Suppressor macrophage treated with lipopolysaccharide for 1 hour (primary cell): ENCODE measurements at regions not wholly inside any gene's neighbourhood (a gene's known extent, or its start where the extent isn't known, plus 50 kb on each side); places are given as distances from the start of the nearest gene placed in this dataset.

Experiments used
- DNase-seq, 3 donors: peaks; one replicate each; pipeline ENCODE4 v3.0.0-alpha.2; 2020 to 2022

GRCh38 chr2:237150186-237150585 is 64.5 kb downstream of the COPS8 start:
- DNase-seq: no peak

- DNase-seq: no peak
Observed at GRCh38 chr2:237150831-237151375, 65.2 kb downstream of the COPS8 start.

- DNase-seq: no peak
Observed at GRCh38 chr2:237152361-237152760, 66.7 kb downstream of the COPS8 start.

- DNase-seq: no peak
Observed at GRCh38 chr2:237153181-237153580, 67.5 kb downstream of the COPS8 start.

- peak; percentile 43 to 62 (median 55) for DNase-seq
Observed at GRCh38 chr2:237154082-237154638, 68.5 kb downstream of the COPS8 start.

GRCh38 chr2:237154884-237155851 is 69.5 kb downstream of the COPS8 start:
- DNase-seq: no peak

GRCh38 chr2:237156031-237156856 is 70.6 kb downstream of the COPS8 start:
- peak; percentile 69 to 85 (median 80) for DNase-seq

- no peak for DNase-seq
Observed at GRCh38 chr2:237156857-237157779, 71.4 kb downstream of the COPS8 start.

- no peak for DNase-seq
Observed at GRCh38 chr2:237157780-237158102, 72.1 kb downstream of the COPS8 start.

GRCh38 chr2:237158194-237158593 is 72.5 kb downstream of the COPS8 start:
- no peak for DNase-seq

- DNase-seq: peak; percentile 21 to 40 (median 28)
Observed at GRCh38 chr2:237159006-237159911, 73.6 kb downstream of the COPS8 start.

GRCh38 chr2:237160271-237160919 is 74.7 kb downstream of the COPS8 start:
- no peak for DNase-seq

- DNase-seq: no peak
Observed at GRCh38 chr2:237161189-237161588, 75.5 kb downstream of the COPS8 start.

- DNase-seq: no peak
Observed at GRCh38 chr2:237162959-237163358, 77.3 kb downstream of the COPS8 start.

- DNase-seq: no peak
Observed at GRCh38 chr2:237164474-237165042, 78.9 kb downstream of the COPS8 start.

- DNase-seq: peak; percentile 42 to 52 (median 48)
Observed at GRCh38 chr2:237165405-237166276, 80.0 kb downstream of the COPS8 start.

- no peak for DNase-seq
Observed at GRCh38 chr2:237167038-237167437, 81.3 kb downstream of the COPS8 start.

GRCh38 chr2:237167934-237168333 is 82.2 kb downstream of the COPS8 start:
- DNase-seq: no peak

- DNase-seq: no peak
Observed at GRCh38 chr2:237170020-237170419, 84.3 kb downstream of the COPS8 start.
